GM13977 (cell line): ENCODE measurements at regions not wholly inside any gene's neighbourhood (a gene's known extent, or its start where the extent isn't known, plus 50 kb on each side); places are given as distances from the start of the nearest gene placed in this dataset.
"Not testable (repeated sequence)": the region's sequence is repeated elsewhere in the genome, so short reads cannot be mapped to it uniquely, and the experiment has no call there.

ENCODE experiments used
- DNase-seq: peaks from one replicate; pipeline ENCODE4 v3.0.0; 2012; ENCODE audit warnings: low spot score
- in situ Hi-C: fragments of 300-500 bp; cut with MboI; formaldehyde crosslinking; loops from one replicate; pipeline ENCODE4 v1.12.0; 2022; ENCODE audit warnings: low sequenced_read_pairs, low pct_unique_long_range_greater_than_20kb, mixed read lengths, inconsistent platforms; ENCODE audit not compliant: unreplicated experiment
- TF ChIP-seq, protein P1 (sequence below): IDR thresholded peaks from 2 replicates; pipeline ENCODE4 v1.5.1; 2012; ENCODE audit warnings: mild to moderate bottlenecking, control low read depth; ENCODE audit not compliant: insufficient read depth; ENCODE audit errors: extremely low read depth, missing control alignments

DNA sequence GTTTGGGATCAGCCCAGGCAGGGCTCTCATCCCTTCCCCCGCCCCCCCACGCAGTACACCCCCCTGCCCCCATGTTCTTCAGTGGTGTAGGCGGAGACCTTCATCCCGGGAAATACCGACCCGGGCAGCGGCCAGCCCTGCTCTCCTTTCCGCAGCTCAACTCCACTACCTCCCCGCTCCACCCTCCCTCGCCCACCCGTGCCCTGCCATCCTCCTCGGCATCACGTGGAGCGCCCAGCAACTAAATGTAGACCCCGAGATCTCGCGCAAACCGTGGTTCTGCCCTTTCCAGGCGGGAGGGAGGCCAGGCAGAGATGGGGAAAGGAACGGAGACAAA, 1932.2 kb upstream of the DEFB115 start:
- TF ChIP-seq, protein P1, sequence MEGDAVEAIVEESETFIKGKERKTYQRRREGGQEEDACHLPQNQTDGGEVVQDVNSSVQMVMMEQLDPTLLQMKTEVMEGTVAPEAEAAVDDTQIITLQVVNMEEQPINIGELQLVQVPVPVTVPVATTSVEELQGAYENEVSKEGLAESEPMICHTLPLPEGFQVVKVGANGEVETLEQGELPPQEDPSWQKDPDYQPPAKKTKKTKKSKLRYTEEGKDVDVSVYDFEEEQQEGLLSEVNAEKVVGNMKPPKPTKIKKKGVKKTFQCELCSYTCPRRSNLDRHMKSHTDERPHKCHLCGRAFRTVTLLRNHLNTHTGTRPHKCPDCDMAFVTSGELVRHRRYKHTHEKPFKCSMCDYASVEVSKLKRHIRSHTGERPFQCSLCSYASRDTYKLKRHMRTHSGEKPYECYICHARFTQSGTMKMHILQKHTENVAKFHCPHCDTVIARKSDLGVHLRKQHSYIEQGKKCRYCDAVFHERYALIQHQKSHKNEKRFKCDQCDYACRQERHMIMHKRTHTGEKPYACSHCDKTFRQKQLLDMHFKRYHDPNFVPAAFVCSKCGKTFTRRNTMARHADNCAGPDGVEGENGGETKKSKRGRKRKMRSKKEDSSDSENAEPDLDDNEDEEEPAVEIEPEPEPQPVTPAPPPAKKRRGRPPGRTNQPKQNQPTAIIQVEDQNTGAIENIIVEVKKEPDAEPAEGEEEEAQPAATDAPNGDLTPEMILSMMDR: no peak
- DNase-seq: peak; percentile 7
- in situ Hi-C loops: no loop called here

DNA sequence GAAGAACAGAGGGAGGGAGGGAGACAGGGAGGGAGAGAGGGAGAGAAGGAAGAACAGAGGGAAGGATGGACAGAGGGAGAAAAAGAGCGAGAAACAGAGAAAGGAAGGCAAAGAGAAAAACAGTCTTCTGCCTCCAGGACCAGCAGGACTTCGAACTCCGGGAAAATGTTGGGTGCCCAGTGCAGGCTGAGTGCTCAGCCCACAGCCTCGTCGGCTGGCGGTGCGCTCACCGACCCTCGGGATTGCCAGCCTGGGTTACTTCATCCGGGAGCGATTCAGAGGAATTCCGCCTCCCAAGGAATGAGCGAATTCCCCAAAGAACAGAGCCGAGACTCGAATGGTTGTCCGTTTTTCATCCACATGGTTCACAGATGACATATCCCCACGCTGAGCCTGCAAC, 1931.7 kb upstream of the DEFB115 start:
- DNase-seq, in situ Hi-C loops: not testable (repeated sequence)

DNA sequence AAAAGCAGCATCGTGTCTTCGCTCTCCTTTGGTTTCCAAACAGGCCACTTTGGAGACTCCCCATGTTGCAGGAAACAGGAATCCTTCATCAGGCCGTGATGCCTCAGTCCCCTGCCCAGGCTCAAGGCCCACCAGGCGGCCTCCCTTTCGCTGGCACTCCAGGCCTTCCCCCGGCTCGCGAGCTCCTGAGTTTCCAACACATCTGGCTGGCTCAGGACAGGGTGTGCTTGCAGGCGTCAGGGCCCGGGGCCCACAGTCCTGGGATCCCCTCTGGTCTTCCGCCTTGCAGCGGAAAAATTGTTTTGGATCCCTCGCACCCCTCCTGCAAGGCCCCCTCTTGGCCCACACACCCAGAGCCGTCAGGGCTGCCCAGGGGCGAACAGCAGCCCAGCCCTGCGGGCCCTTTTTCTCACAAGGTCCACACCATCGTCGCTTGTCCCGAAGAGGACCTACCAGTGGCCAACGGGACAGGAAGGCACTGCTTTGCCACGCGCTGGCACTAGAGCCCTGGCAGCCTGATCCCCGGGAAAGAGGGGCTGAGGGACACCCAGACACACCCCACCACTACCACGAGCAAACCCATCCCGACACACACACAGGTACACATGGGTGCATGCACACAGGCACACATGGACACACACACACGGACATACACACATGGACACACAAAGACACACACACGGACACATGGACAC, 1930.9 kb upstream of the DEFB115 start:
- DNase-seq: peak; percentile 38
- in situ Hi-C loops: no loop called here
- TF ChIP-seq, protein P1: no peak

DNA sequence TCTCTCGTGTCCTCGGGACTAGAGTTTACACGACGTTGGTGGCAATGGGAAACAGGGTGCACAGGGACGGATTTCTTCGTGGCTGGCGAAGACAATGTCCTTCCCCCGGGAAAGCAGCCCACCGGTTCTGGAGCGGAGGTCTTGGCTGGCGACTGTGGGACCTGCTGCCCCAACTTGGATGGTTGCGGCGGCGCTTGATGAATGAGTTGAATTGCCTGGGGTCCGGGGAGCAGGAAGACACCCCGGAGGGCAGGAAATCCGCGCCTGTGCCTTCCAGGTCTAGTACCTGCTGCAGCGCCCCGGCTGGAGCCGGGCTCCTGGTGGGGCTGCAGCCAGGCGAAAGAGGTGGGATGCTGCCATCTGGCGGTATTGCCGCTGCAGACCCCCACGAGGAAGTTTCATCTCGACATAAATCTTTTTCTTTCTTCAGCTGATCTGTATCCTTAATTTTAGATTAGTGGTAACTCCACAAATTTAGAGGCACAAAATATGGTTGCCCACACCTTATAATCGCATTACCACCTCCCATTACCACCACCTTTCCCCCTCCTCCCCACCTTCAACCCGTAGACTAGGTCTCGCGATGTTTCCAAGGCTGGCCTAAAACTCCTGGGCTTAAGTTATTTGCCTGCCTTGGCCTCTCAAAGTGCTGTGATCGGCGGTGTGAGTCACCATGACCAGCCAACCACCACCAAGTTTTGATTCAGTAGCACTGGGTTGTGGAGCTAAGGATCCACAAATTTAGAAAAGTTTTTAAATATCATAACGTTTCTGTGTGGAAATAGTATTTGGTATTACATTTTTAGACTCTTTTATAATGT, 1929.7 kb upstream of the DEFB115 start:
- DNase-seq: peak; percentile 9
- in situ Hi-C loops: not testable (repeated sequence)

DNA sequence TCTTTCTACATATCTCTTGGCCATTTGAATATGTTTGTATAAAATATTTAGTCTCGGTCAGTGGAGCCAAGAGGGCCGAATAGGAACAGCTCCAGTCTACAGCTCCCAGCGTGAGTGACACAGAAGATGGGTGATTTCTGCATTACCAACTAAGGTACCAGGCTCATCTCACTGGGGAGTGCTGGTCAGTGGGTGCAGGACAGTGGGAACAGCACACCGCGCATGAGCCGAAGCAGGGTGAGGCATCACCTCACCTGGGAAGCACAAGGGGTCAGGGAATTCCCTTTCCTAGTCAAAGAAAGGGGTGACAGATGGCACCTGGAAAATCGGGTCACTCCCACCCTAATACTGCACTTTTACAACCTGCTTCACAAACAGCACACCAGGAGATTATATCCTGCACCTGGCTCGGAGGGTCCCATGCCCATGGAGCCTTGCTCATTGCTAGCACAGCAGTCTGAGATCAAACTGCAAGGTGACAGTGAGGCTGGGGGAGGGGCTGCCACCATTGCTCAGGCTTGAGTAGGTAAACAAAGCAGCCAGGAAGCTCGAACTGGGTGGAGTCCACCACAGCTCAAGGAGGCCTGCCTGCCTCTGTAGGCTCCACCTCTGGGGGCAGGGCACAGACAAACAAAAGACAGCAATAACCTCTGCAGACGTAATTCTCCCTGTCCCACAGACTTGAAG, 1926.9 kb upstream of the DEFB115 start:
- not testable (repeated sequence) for DNase-seq

DNA sequence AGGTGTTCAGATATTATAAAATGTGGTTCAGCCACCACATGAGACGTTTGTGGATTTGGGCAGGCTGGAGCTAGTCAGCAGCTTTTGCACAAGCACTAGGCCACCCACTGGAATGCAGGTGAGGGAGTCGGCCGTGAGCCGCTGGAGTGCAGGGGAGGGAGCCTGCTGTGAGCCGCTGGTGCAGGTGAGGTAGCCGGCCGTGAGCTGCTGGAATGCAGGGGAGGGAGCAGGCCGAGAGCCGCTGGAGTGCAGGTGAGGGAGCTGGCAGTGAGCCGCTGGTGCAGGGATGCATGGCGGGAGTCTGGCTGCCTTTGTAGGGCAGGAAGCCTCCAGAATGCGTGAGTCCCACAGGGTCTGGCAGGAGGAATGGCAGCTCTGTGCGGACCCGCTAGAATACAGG, 1907.6 kb upstream of the DEFB115 start:
- TF ChIP-seq, protein P1: no peak
- no peak for DNase-seq
- in situ Hi-C loops: no loop called here

More for the DNA sequence above, 1926.9 kb upstream of the DEFB115 start:
- in situ Hi-C loops: not testable (repeated sequence)

DNA sequence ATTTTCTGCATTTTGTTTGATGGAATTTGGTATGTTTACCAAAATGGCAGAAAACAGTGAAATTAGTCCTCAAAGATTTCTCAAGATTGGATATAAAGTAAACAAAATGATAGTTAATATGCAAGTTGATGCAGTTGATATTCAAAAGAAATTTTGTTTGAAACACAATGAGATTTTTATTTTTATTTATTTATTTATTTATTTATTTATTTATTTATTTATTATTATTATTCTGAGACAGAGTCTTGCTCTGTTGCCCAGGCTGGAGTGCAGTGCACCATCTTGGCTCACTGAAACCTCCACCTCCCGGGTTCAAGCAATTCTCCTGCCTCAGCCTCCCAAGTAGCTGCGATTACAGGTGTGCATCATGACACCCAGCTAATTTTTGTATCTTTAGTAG, 1881.5 kb upstream of the DEFB115 start:
- in situ Hi-C loops: not testable (repeated sequence)

DNA sequence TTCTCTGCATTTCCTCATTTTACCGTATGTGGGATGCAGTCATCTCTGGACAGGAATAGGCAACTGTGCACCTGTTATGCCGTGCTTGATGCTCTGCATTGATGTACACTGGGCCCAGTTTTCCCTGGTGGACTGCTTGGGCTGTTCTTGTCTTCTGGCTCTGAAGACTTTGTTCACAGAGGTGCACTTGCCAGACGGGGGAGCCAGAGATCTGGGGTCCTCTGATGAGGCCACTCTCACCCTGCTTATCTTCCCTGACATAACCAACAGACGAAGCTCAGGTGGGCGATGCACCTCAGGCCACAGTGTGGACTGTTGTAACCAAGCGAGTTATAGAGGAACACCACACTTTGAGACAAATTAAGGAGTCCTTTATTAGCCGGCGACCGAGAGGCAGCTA, 1864.6 kb upstream of the DEFB115 start:
- DNase-seq, in situ Hi-C loops: not testable (repeated sequence)

More for the DNA sequence above, 1881.5 kb upstream of the DEFB115 start:
- not testable (repeated sequence) for DNase-seq

DNA sequence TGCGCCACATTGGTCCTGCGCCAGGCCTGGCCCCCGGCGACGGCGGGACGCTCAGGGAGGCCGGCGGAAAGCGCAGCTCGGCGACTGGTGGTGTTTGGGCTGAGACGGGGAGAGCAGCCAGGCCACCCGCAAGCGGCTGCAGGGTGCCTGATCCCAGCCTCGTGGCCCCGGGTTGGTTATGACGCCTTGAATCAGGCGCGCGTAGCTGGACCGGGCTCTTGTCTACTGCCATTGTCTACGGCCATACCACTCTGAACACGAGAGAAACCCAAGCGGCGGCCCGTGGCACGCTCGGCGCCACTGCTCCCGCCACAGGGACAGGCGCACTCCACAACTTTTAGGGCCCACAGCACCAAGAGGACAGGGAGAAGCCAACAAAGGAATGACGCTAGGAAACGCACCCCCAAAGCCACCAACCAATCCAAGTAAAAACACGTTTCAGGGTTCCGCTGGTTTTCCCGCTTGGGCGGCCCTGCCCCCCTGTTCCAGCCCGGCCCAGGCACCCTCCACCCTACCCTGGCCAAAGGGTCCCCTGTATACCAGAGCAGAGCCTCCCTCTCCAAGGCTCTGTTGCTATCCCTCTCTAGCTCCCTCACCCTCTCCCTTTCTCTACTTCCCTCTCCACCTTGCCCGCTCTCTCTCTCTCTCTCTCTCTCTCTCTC, 1849.3 kb upstream of the DEFB115 start:
- in situ Hi-C loops: no loop called here
- TF ChIP-seq, protein P1: no peak
- peak; percentile 16 for DNase-seq

DNA sequence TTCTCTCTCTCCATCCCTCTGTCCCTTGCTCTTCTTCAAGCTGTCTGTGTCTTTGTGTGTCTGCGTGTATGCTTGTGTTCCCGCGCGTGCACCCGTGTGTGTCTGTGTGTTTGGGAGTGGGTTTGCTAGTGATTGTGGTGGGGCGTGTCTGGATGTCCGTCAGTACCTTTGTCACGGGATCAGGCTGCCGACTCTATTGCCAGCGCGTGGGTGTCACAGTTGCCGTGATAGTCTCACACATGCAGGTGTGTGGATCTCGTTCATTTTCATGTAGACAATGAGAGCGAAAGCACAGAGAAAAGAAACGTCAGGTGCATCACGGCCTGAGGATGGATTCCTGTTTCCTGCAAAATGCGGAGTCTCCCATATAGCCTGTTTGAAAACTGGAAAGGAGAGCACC, 1848.8 kb upstream of the DEFB115 start:
- DNase-seq, in situ Hi-C loops: not testable (repeated sequence)

DNA sequence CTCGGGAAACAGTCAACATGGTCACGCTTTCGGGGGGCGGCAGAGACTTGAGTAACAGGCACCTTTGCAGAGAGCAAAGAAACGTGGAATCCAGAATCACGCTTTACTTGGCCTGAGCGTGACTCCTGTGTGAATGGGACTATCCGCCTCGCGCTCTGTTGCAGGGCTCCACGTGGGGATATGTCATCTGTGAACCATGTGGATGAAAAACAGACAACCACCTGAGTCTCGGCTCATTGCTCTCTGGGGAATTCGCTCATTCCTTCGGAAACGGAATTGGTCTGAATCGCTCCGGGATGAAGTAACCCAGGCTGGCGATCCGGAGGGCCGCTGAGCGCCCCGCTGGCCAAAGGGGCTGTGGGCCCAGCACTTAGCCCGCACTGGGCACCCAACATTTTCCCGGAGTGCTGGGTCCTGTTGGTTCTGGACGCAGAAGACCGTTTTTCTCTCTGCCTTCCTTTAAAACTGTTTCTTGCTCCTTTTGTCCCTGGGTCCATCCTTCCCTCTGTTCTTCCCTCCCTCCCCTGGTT, 1848.2 kb upstream of the DEFB115 start:
- in situ Hi-C loops: not testable (repeated sequence)
- DNase-seq: peak; percentile 17
